Common myeloid progenitor, CD34-positive (primary cell): ENCODE measurements at regions not wholly inside any gene's neighbourhood (a gene's known extent, or its start where the extent isn't known, plus 50 kb on each side); places are given as distances from the start of the nearest gene placed in this dataset.
"Not testable (repeated sequence)": the region's sequence is repeated elsewhere in the genome, so short reads cannot be mapped to it uniquely, and the experiment has no call there.

Source experiments
- CTCF ChIA-PET: fragments of 350-600 bp; sonication (Branson Sonifier 250); formaldehyde crosslinking; loops from one replicate; lab custom pipeline; 2021; ENCODE audit warnings: antibody characterized with exemption; lab: Charles Lee
- POLR2A ChIA-PET: fragments of 350-600 bp; sonication (Branson Sonifier 250); formaldehyde crosslinking; loops from one replicate; lab custom pipeline; 2021; ENCODE audit warnings: antibody characterized with exemption; lab: Charles Lee
- DNase-seq, 3 donors: peaks; one replicate each; pipeline versions ENCODE4 v3.0.0 to v3.0.0-alpha.2; 2013
- H3K27ac ChIP-seq, 2 experiments: 1 replicate in 1 of 2; 2 replicates in 1 of 2; pipeline ENCODE4 v1.7.0; 2013; ENCODE audit warnings: inconsistent platforms in 2 of 2, low read length in 2 of 2, mild to moderate bottlenecking in 2 of 2, low read depth in 1 of 2, moderate library complexity in 1 of 2; ENCODE audit not compliant: severe bottlenecking in 2 of 2, insufficient read depth in 1 of 2, poor library complexity in 1 of 2
- H3K27me3 ChIP-seq, 5 experiments: replicated peaks in 2 of 5; 1 replicate in 3 of 5; 2 replicates in 2 of 5; pipeline versions ENCODE4 v1.6.1 to v1.7.0; 2013; ENCODE audit warnings: low read length in 4 of 5, mild to moderate bottlenecking in 2 of 5, moderate library complexity in 2 of 5, inconsistent platforms in 1 of 5; ENCODE audit not compliant: insufficient read depth in 5 of 5, control insufficient read depth in 4 of 5
- H3K36me3 ChIP-seq, 4 experiments: 1 replicate in 2 of 4; 2 replicates in 2 of 4; pipeline versions ENCODE4 v1.6.1 to v1.7.0; 2013; ENCODE audit warnings: low read length in 3 of 4, control low read depth in 1 of 4, mild to moderate bottlenecking in 1 of 4; ENCODE audit not compliant: control insufficient read depth in 4 of 4, insufficient read depth in 4 of 4
- H3K4me1 ChIP-seq, 4 experiments: 1 replicate in 3 of 4; 2 replicates in 1 of 4; pipeline versions ENCODE4 v1.6.1 to v1.7.1; 2013; ENCODE audit warnings: low read length in 3 of 4, mild to moderate bottlenecking in 3 of 4, control low read depth in 1 of 4, inconsistent platforms in 1 of 4, moderate library complexity in 1 of 4; ENCODE audit not compliant: control insufficient read depth in 4 of 4, insufficient read depth in 4 of 4; ENCODE audit errors: control extremely low read depth in 1 of 4
- H3K4me3 ChIP-seq, 7 experiments: 1 replicate in 4 of 7; 2 replicates in 3 of 7; pipeline versions ENCODE4 v1.5.1 to v1.7.0; 2013; ENCODE audit warnings: mild to moderate bottlenecking in 7 of 7, low read length in 6 of 7, moderate library complexity in 6 of 7, inconsistent platforms in 2 of 7, low read depth in 2 of 7, control low read depth in 1 of 7; ENCODE audit not compliant: insufficient read depth in 4 of 7, control insufficient read depth in 1 of 7; ENCODE audit errors: extremely low read depth in 1 of 7
- H3K9me3 ChIP-seq, 5 experiments: 1 replicate in 4 of 5; 2 replicates in 1 of 5; pipeline versions ENCODE4 v1.6.1 to v1.7.1; 2013; ENCODE audit warnings: low read length in 4 of 5, mild to moderate bottlenecking in 2 of 5, inconsistent platforms in 1 of 5, low read depth in 1 of 5, moderate library complexity in 1 of 5; ENCODE audit not compliant: control insufficient read depth in 4 of 5, insufficient read depth in 2 of 5; ENCODE audit errors: control extremely low read depth in 1 of 5
- WGBS: methylation state at CpG from one replicate; pipeline ENCODE4 v1.1.5; 2013; ENCODE audit not compliant: insufficient coverage; 5-methylcytosine and 5-hydroxymethylcytosine counted together

- Histone ChIP-seq H3K36me3 (no peaks in the 10 kb centered on the region), H3K27ac (no peak overlapping the region), H3K4me1 (no peaks in the 10 kb centered on the region), H3K4me3 (no peak overlapping the region), H3K9me3 (no peaks in the 10 kb centered on the region), H3K27me3 (no peaks in the 10 kb centered on the region)
- no peak for DNase-seq
- ChIA-PET POLR2A (no interaction called here), CTCF (no interaction called here)
Observed at GRCh38 chrX:108993909-108994308, 257.5 kb upstream of the IRS4 start.

- H3K27me3 ChIP-seq, POLR2A ChIA-PET, CTCF ChIA-PET, H3K4me1 ChIP-seq, H3K9me3 ChIP-seq, H3K4me3 ChIP-seq, DNase-seq, H3K27ac ChIP-seq, H3K36me3 ChIP-seq: not testable (repeated sequence)
- 90% methylated on average over 3 of the region's 3 CpGs for WGBS
Observed at GRCh38 chrX:108972899-108973298, 236.5 kb upstream of the IRS4 start.

- H3K36me3 ChIP-seq, result no peaks in the 10 kb centered on the region
- no CpG with 5 or more reads among the region's 2 CpGs for WGBS
- no peaks in the 10 kb centered on the region for H3K4me1 ChIP-seq
- H3K9me3 ChIP-seq, result no peaks in the 10 kb centered on the region
- ChIA-PET CTCF (no interaction called here), POLR2A (no interaction called here)
- no peak overlapping the region for H3K4me3 ChIP-seq
- no peak for DNase-seq
- no peak overlapping the region for H3K27ac ChIP-seq
- H3K27me3 ChIP-seq, result no peaks in the 10 kb centered on the region
Observed at GRCh38 chrX:108947205-108947604, 210.8 kb upstream of the IRS4 start.

GRCh38 chrX:108946531-108946930 is 210.2 kb upstream of the IRS4 start:
- POLR2A ChIA-PET, result no interaction called here
- no peak overlapping the region for H3K4me3 ChIP-seq
- no peak for DNase-seq
- H3K4me1 ChIP-seq, result no peaks in the 10 kb centered on the region
- CTCF ChIA-PET, result no interaction called here
- no peak overlapping the region for H3K27ac ChIP-seq
- 84% methylated on average over 4 of the region's 4 CpGs for WGBS
- no peaks in the 10 kb centered on the region for H3K36me3 ChIP-seq
- no peaks in the 10 kb centered on the region for H3K9me3 ChIP-seq
- H3K27me3 ChIP-seq, result no peaks in the 10 kb centered on the region

- DNase-seq, result no peak
- Histone ChIP-seq H3K36me3 (no peaks in the 10 kb centered on the region), H3K27ac (no peak overlapping the region), H3K9me3 (no peaks in the 10 kb centered on the region), H3K27me3 (no peaks in the 10 kb centered on the region), H3K4me3 (no peak overlapping the region), H3K4me1 (no peaks in the 10 kb centered on the region)
- 100% methylated on average over 2 of the region's 3 CpGs for WGBS
- POLR2A ChIA-PET, result no interaction called here
- CTCF ChIA-PET, result no interaction called here
Observed at GRCh38 chrX:108945883-108946523, 209.6 kb upstream of the IRS4 start.

GRCh38 chrX:108914791-108915190 is 178.4 kb upstream of the IRS4 start:
- CTCF ChIA-PET, result no interaction called here
- H3K4me3 ChIP-seq, result no peak overlapping the region
- no peaks in the 10 kb centered on the region for H3K4me1 ChIP-seq
- H3K36me3 ChIP-seq, result no peaks in the 10 kb centered on the region
- DNase-seq, result no peak
- H3K27me3 ChIP-seq, result no peaks in the 10 kb centered on the region
- POLR2A ChIA-PET, result no interaction called here
- H3K27ac ChIP-seq, result no peak overlapping the region
- no peaks in the 10 kb centered on the region for H3K9me3 ChIP-seq

GRCh38 chrX:108903831-108904230 is 167.5 kb upstream of the IRS4 start:
- H3K4me1 ChIP-seq, H3K9me3 ChIP-seq, CTCF ChIA-PET, H3K36me3 ChIP-seq, H3K27me3 ChIP-seq, DNase-seq, H3K4me3 ChIP-seq, H3K27ac ChIP-seq, POLR2A ChIA-PET: not testable (repeated sequence)
- WGBS, result 96% methylated on average over 5 of the region's 5 CpGs
